ENCODE measurements at regions not wholly inside any gene's neighbourhood (a gene's known extent, or its start where the extent isn't known, plus 50 kb on each side); places are given as distances from the start of the nearest gene placed in this dataset.

DNA sequence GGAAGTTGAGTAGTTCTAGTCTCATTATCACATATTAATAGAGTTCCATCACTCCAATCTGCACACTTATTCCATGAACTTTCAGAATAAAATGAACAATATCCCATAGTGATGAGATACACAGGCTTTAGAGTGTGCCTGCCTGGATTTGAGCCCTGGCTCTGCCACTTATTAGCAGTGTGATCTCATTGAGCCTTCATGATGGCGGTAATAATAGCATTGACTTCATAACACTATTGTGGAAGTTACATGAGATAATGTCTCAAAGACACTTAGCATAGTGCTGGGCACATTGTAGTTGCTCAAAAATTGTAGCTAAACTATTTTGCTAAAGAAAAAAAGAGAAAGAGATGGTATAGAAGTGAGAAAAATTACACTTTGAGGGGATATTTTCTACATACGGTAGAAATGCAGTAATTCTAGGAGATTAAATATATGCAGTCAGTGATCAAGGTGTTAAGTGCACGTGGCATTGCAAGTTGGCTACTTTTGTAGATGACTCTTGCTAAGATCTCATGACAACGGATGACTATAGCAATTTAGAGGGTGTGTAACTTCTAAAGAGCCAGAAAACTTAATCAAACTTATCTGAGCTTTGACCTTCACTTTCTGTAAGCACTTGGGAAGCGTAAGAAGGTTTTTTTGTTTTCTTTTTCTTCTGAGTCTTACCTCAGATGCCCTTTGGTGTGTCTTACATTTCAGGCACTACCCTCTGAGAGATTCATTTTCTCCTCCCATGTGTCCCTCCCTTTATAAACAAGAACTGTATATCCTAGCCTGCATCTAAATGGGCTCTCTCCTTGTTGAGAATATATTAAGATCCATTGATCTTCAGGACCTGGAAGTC is 380.6 kb upstream of the NR3C2 start:
- Histone ChIP-seq H3K4me3 (ENCODE audit: low read depth, low read length) (no peak overlapping the region), H3K4me1 (ENCODE audit: control insufficient read depth, insufficient read depth, low read length) (peaks cover 2% of the 10 kb centered on the region; the same call in 1 of the 2 replicates), H3K9me3 (ENCODE audit: control insufficient read depth, insufficient read depth, low read depth, low read length) (no peaks in the 10 kb centered on the region), H3K27ac (ENCODE audit: extremely low read depth, low read depth, low read length) (no peak overlapping the region), H3K36me3 (ENCODE audit: control insufficient read depth in 2 of 2, insufficient read depth in 1 of 2, low read length in 2 of 2) (no peaks in the 10 kb centered on the region)
- ChIA-PET POLR2A (no interaction called here), CTCF (no interaction called here)
- TF ChIP-seq, protein P1, sequence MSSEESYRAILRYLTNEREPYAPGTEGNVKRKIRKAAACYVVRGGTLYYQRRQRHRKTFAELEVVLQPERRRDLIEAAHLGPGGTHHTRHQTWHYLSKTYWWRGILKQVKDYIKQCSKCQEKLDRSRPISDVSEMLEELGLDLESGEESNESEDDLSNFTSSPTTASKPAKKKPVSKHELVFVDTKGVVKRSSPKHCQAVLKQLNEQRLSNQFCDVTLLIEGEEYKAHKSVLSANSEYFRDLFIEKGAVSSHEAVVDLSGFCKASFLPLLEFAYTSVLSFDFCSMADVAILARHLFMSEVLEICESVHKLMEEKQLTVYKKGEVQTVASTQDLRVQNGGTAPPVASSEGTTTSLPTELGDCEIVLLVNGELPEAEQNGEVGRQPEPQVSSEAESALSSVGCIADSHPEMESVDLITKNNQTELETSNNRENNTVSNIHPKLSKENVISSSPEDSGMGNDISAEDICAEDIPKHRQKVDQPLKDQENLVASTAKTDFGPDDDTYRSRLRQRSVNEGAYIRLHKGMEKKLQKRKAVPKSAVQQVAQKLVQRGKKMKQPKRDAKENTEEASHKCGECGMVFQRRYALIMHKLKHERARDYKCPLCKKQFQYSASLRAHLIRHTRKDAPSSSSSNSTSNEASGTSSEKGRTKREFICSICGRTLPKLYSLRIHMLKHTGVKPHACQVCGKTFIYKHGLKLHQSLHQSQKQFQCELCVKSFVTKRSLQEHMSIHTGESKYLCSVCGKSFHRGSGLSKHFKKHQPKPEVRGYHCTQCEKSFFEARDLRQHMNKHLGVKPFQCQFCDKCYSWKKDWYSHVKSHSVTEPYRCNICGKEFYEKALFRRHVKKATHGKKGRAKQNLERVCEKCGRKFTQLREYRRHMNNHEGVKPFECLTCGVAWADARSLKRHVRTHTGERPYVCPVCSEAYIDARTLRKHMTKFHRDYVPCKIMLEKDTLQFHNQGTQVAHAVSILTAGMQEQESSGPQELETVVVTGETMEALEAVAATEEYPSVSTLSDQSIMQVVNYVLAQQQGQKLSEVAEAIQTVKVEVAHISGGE (tag by site-specific recombination; conservative IDR thresholded peaks at IDR 0.05; ENCODE audit: low read depth): no peak
- TF ChIP-seq ZNF555 (tag by site-specific recombination; conservative IDR thresholded peaks at IDR 0.05): no peak
- TF ChIP-seq ZNF10 (tag by site-specific recombination; IDR thresholded peaks at IDR 0.05): no peak
- TF ChIP-seq KLF7 (tag by site-specific recombination; IDR thresholded peaks at IDR 0.05; ENCODE audit: borderline replicate concordance): no peak
- TF ChIP-seq ZNF629 (tag by site-specific recombination; IDR thresholded peaks at IDR 0.05): no peak
- no peak for TF ChIP-seq ZSCAN16 (tag by site-specific recombination; IDR thresholded peaks at IDR 0.05)
- no peak for TF ChIP-seq HOXD13 (CRISPR knock-in tag; IDR thresholded peaks at IDR 0.05; ENCODE audit: borderline replicate concordance)
- TF ChIP-seq ZNF184 (tag by site-specific recombination; IDR thresholded peaks at IDR 0.05): no peak
- TF ChIP-seq ZFP37 (tag by site-specific recombination; IDR thresholded peaks at IDR 0.05): no peak
- TF ChIP-seq, protein P2, sequence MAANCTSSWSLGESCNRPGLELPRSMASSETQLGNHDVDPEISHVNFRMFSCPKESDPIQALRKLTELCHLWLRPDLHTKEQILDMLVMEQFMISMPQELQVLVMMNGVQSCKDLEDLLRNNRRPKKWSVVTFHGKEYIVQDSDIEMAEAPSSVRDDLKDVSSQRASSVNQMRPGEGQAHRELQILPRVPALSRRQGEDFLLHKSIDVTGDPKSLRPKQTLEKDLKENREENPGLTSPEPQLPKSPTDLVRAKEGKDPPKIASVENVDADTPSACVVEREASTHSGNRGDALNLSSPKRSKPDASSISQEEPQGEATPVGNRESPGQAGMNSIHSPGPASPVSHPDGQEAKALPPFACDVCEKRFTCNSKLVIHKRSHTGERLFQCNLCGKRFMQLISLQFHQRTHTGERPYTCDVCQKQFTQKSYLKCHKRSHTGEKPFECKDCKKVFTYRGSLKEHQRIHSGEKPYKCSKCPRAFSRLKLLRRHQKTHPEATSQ (tag by site-specific recombination; IDR thresholded peaks at IDR 0.05): no peak
- no peak for TF ChIP-seq ZFP3 (tag by site-specific recombination; IDR thresholded peaks at IDR 0.05; ENCODE audit: low read depth)
- no peak for TF ChIP-seq ZNF501 (tag by site-specific recombination; IDR thresholded peaks at IDR 0.05)
- TF ChIP-seq KLF16 (tag by site-specific recombination; IDR thresholded peaks at IDR 0.05): no peak
- no peak for TF ChIP-seq ZNF776 (tag by site-specific recombination; IDR thresholded peaks at IDR 0.05; ENCODE audit: borderline replicate concordance)
- no peak for TF ChIP-seq ZNF132 (tag by site-specific recombination; IDR thresholded peaks at IDR 0.05; ENCODE audit: borderline replicate concordance)
- TF ChIP-seq ZNF274 (IDR thresholded peaks at IDR 0.05; ENCODE audit: low read length): no peak
- no peak for TF ChIP-seq ZNF274 (tag by site-specific recombination; IDR thresholded peaks at IDR 0.05; ENCODE audit: borderline replicate concordance)
- TF ChIP-seq ZNF610 (tag by site-specific recombination; IDR thresholded peaks at IDR 0.05; ENCODE audit: borderline replicate concordance): no peak
- TF ChIP-seq TCF7L2 (IDR thresholded peaks at IDR 0.05; ENCODE audit: borderline replicate concordance, low read depth, low read length): no peak

DNA sequence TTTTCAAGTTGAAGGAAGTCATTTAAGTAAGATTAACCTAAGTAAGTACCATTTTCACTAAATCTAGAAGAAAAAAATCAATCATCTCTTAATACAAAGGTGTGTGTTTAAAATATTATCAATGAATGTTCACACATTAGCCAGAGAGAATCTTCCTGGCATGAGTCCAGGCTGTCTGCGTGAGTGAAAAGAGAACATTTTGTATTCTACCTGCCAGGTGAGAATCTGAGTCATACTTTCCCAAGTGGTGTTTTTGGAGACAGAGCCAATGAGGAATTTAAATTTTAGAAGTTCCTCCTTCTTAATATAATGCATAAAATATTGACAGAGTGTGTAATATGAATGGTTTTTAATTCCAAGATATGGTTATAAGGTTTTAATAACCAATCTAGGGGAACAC is 371.8 kb upstream of the NR3C2 start:
- H3K4me3 ChIP-seq (ENCODE audit: low read depth, low read length): no peak overlapping the region
- ChIA-PET POLR2A (no interaction called here), CTCF (no interaction called here)
- H3K36me3 ChIP-seq (ENCODE audit: control insufficient read depth in 2 of 2, insufficient read depth in 1 of 2, low read length in 2 of 2): no peaks in the 10 kb centered on the region
- no peaks in the 10 kb centered on the region for H3K9me3 ChIP-seq (ENCODE audit: control insufficient read depth, insufficient read depth, low read depth, low read length)
- no peak overlapping the region for H3K27ac ChIP-seq (ENCODE audit: extremely low read depth, low read depth, low read length)
- H3K4me1 ChIP-seq (ENCODE audit: control insufficient read depth, insufficient read depth, low read length): no peaks in the 10 kb centered on the region
- TF ChIP-seq ZNF510 (tag by site-specific recombination; IDR thresholded peaks at IDR 0.05; ENCODE audit: insufficient replicate concordance): no peak
